ENCODE measurements at regions not wholly inside any gene's neighbourhood (a gene's known extent, or its start where the extent isn't known, plus 50 kb on each side); places are given as distances from the start of the nearest gene placed in this dataset.

- TF ChIP-seq, protein P1, sequence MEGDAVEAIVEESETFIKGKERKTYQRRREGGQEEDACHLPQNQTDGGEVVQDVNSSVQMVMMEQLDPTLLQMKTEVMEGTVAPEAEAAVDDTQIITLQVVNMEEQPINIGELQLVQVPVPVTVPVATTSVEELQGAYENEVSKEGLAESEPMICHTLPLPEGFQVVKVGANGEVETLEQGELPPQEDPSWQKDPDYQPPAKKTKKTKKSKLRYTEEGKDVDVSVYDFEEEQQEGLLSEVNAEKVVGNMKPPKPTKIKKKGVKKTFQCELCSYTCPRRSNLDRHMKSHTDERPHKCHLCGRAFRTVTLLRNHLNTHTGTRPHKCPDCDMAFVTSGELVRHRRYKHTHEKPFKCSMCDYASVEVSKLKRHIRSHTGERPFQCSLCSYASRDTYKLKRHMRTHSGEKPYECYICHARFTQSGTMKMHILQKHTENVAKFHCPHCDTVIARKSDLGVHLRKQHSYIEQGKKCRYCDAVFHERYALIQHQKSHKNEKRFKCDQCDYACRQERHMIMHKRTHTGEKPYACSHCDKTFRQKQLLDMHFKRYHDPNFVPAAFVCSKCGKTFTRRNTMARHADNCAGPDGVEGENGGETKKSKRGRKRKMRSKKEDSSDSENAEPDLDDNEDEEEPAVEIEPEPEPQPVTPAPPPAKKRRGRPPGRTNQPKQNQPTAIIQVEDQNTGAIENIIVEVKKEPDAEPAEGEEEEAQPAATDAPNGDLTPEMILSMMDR (IDR thresholded peaks at IDR 0.05; ENCODE audit: insufficient read depth, low read depth, low read length) = no peak
- no peak for TF ChIP-seq EZH2 (IDR thresholded peaks at IDR 0.05; ENCODE audit: insufficient read depth, low read length)
Observed at GRCh38 chr6:163780994-163781393, 366.5 kb downstream of the QKI start.
